HG03571 (cell line): ENCODE measurements at regions not wholly inside any gene's neighbourhood (a gene's known extent, or its start where the extent isn't known, plus 50 kb on each side); places are given as distances from the start of the nearest gene placed in this dataset.

Source experiments
- ATAC-seq: cut with Tn5 transposase; IDR thresholded peaks from one replicate; pipeline ENCODE4 v1.9.1; 2021; ENCODE audit not compliant: unreplicated experiment

DNA sequence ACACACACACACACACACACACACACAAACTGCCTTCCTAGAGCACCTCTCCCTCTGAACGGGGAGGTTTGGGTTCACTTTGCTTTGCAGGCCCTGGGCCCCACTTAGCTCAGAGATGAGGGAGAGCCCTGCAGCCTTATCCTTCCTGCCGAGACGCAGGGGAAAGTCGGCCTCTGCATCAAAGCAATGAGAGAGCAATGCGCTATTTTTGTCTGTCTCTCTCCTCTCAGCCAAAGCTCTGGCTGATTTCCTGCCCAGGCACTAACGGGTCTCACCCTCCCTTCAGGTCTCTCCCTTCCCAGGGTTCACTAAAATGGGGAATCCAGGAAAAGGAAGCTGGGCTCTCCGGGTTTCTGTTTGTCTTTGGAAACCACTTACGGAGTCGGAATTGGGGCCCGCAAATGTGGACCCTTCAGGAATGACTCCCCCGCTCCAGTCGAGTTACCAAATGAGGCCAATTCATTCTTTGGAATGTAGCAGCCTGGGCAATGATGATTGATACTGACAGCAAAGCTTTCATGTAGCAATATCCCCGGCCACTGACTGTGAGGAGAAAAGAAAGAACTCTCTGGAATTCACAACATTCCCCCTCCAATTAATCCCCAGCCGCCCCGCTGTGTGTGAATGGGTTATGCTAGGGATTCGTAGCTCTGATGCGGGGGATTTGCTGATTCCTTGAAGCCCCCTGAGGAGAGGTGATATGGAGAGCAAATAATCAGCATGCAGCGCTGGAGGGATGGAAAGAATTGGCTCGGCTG lies 61.5 kb upstream of the WLS start:
- no peak for ATAC-seq

DNA sequence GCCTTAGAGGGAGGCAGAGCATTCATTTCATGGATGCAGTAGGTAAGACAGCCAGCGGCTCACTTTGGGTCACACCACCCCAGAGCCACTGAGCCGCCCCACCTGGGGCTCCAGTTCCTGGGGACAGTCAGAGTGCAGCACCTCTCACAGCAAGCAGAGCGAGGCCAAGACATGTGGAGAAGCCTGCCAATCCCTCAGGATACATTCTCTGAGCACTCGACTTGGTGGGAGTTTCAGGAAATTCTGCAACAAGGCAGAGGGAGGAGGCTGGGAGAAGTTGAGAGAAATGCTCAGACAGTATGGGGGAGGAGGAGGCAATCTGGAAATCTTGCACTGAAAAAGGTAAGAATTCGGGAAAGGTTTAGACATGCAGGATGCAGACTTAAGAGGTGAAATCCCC lies 60.8 kb upstream of the WLS start:
- ATAC-seq = no peak

- no peak for ATAC-seq
Observed at GRCh38 chr1:68291688-68292384, 59.5 kb upstream of the WLS start.

GRCh38 chr1:68287241-68287640 lies 54.9 kb upstream of the WLS start:
- no peak for ATAC-seq

DNA sequence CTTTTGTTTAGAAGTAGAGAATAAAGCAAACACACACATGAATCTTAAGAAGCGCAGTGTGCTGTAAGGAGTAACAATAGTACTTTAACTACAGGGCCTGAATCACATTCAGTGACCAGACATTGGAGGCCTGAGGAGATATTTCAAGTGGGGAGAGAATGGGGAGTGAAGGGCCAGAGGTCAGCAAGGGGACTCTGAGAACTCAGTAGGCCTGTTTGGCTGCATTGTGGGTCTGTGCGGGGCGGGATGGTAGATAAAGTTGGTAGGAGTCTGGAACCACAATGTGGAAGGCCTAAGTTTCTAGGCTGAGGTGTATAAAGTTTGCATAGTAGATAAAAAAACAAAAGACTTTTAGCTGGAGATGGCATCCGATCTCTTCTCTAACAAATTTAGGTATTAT lies 52.7 kb upstream of the WLS start:
- no peak for ATAC-seq

DNA sequence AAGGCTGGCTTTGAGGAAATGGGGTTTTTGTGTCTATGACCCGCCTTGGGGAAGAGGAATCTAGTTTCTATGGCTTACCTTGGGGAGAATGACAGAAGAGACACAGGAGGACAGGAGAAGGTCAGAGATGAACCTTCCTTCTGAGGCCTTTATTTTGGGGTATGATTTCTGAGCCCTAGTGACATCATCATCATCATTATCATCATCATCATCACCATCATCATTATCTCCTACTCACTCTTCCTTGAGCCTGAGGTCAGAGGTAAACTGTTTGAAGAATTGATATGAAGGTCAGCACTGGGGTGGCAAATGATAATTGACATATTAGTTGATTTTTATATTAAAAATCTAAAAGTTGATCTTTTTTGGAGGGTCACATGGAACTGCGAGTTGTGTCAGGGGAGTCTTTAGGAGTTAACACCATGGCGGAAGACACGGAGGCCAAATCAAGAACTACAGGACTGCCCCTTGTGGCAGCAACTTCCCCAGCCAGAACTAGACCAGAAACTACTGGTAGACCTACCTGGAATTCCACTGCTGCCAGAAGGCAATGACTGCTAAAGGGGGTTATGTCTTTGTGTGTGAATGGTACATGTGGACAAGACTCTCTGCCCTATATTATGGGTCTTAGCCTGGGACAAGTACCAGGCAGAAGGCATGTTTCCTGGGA lies 49.8 kb upstream of the WLS start:
- no peak for ATAC-seq
